COR-L47 (cell line): ENCODE measurements at regions not wholly inside any gene's neighbourhood (a gene's known extent, or its start where the extent isn't known, plus 50 kb on each side); places are given as distances from the start of the nearest gene placed in this dataset.
"Not testable (repeated sequence)": the region's sequence is repeated elsewhere in the genome, so short reads cannot be mapped to it uniquely, and the experiment has no call there.

Source experiments
- DNase-seq: peaks from one replicate; lab custom pipeline; 2025; lab: John Stamatoyannopoulos, UW

- DNase-seq, result peak; percentile 84
These were observed 627.9 kb upstream of the RORB start for GRCh38 chr9:73869264-73869663.

- no peak for DNase-seq
These were observed 625.5 kb upstream of the RORB start for GRCh38 chr9:73871636-73872035.

- DNase-seq, result no peak
These were observed 624.4 kb upstream of the RORB start for GRCh38 chr9:73872701-73873100.

- no peak for DNase-seq
These were observed 617.0 kb upstream of the RORB start for GRCh38 chr9:73880101-73880500.

GRCh38 chr9:73889023-73889422 lies 608.1 kb upstream of the RORB start:
- no peak for DNase-seq

GRCh38 chr9:73890685-73891277 lies 606.4 kb upstream of the RORB start:
- no peak for DNase-seq

GRCh38 chr9:73892335-73892734 lies 604.8 kb upstream of the RORB start:
- DNase-seq, result no peak

- DNase-seq, result no peak
These were observed 603.9 kb upstream of the RORB start for GRCh38 chr9:73893230-73893629.

GRCh38 chr9:73896061-73896460 lies 601.1 kb upstream of the RORB start:
- DNase-seq, result no peak

- DNase-seq, result no peak
These were observed 590.5 kb upstream of the RORB start for GRCh38 chr9:73906671-73907070.

GRCh38 chr9:73911804-73912203 lies 585.3 kb upstream of the RORB start:
- no peak for DNase-seq

GRCh38 chr9:73916016-73916673 lies 581.0 kb upstream of the RORB start:
- no peak for DNase-seq

GRCh38 chr9:73919712-73920111 lies 577.4 kb upstream of the RORB start:
- DNase-seq, result no peak

GRCh38 chr9:73923796-73924195 lies 573.3 kb upstream of the RORB start:
- DNase-seq, result no peak

GRCh38 chr9:73951147-73951546 lies 546.0 kb upstream of the RORB start:
- DNase-seq, result no peak

GRCh38 chr9:73962792-73963191 lies 534.3 kb upstream of the RORB start:
- DNase-seq, result no peak

- no peak for DNase-seq
These were observed 527.2 kb upstream of the RORB start for GRCh38 chr9:73969936-73970335.

- DNase-seq, result not testable (repeated sequence)
These were observed 520.7 kb upstream of the RORB start for GRCh38 chr9:73976424-73976823.

- DNase-seq, result no peak
These were observed 517.3 kb upstream of the RORB start for GRCh38 chr9:73979894-73980264.

- DNase-seq, result no peak
These were observed 516.4 kb upstream of the RORB start for GRCh38 chr9:73980754-73981153.

- no peak for DNase-seq
These were observed 515.7 kb upstream of the RORB start for GRCh38 chr9:73981405-73981804.

- no peak for DNase-seq
These were observed 501.3 kb upstream of the RORB start for GRCh38 chr9:73995836-73996235.

- DNase-seq, result no peak
These were observed 500.3 kb upstream of the RORB start for GRCh38 chr9:73996844-73997243.

GRCh38 chr9:74001382-74001781 lies 495.8 kb upstream of the RORB start:
- no peak for DNase-seq
